GM12873 (cell line): ENCODE measurements at regions not wholly inside any gene's neighbourhood (a gene's known extent, or its start where the extent isn't known, plus 50 kb on each side); places are given as distances from the start of the nearest gene placed in this dataset.

Source experiments
- TF ChIP-seq, protein P1 (sequence below): IDR thresholded peaks from 2 replicates; pipeline ENCODE4 v1.5.1; 2012; ENCODE audit warnings: low read depth, mild to moderate bottlenecking, moderate library complexity, low read length, control low read depth; ENCODE audit not compliant: insufficient read depth; ENCODE audit errors: missing control alignments

DNA sequence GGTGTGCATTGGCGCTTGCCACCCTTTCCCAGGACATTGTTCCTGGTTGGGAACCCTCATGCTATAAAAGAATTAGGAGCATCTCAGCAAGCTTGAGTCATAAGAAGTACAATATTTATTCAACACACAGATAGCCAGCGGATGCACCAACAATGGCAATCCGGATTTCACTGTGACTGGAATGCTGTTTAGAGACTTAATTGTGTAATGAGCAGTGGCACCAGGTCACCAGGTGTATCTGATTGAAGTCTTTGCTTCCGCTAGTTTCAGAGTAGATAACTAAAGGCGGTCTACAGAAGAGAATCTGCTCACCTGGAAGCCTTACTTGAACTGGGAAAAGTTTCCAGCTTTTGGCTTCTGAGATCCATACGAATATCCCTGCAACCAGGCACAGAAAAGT is 772.3 kb upstream of the GHITM start:
- TF ChIP-seq, protein P1, sequence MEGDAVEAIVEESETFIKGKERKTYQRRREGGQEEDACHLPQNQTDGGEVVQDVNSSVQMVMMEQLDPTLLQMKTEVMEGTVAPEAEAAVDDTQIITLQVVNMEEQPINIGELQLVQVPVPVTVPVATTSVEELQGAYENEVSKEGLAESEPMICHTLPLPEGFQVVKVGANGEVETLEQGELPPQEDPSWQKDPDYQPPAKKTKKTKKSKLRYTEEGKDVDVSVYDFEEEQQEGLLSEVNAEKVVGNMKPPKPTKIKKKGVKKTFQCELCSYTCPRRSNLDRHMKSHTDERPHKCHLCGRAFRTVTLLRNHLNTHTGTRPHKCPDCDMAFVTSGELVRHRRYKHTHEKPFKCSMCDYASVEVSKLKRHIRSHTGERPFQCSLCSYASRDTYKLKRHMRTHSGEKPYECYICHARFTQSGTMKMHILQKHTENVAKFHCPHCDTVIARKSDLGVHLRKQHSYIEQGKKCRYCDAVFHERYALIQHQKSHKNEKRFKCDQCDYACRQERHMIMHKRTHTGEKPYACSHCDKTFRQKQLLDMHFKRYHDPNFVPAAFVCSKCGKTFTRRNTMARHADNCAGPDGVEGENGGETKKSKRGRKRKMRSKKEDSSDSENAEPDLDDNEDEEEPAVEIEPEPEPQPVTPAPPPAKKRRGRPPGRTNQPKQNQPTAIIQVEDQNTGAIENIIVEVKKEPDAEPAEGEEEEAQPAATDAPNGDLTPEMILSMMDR, result no peak

DNA sequence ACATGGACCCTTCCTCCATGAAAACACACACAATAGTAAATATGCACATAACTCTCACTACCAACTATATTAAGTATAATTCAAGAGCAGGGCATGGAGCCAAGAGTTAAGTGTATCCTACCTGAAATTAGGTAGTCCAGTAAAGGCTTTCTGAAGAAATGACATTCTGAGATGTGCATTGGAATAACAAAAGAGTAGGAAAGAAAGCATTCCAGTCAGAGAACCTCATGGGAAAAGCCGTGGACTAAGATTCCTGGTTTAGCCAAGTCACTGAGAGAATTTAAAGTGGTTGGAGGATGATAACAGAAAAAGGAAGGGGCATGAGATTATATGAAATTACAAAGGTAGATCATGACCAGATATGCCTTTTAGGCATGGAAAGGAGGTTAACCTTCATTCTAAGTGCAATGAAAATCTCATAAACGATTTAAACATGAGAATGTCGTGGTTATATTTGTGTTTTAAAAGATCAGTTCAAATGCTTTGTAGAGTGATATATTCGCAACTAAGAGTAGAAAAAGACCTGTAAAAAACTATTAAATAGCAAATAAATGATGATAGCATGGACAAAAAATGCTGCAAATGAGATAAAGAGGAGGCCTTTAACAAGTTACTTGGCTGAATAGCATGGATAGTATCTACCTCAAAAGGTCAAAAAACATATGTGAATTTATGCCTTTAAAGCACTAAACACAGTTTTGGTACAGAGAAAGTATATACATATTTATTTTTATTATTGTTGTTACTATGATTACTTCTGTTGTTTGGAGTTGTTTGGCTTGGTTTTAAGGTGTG is 767.4 kb upstream of the GHITM start:
- TF ChIP-seq, protein P1, result no peak

DNA sequence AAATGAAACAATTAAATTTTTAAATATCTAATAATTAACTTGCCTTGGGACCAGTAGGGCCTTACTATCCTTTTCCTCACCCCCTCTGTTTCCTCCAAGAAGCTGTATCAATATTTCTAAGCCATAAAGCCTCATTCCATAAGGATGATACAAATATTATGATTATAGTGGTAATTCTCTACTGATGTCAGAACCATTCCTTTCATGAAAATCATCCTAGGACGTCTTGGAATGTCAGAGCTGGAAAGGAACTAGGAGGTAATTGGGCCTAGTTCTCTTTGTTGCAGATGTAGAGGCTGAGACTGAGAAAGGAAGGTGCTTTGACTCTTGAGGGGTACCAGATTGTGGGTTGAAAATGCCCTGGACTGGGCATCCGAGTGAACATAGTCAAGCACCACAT is 766.7 kb upstream of the GHITM start:
- TF ChIP-seq, protein P1, result no peak

DNA sequence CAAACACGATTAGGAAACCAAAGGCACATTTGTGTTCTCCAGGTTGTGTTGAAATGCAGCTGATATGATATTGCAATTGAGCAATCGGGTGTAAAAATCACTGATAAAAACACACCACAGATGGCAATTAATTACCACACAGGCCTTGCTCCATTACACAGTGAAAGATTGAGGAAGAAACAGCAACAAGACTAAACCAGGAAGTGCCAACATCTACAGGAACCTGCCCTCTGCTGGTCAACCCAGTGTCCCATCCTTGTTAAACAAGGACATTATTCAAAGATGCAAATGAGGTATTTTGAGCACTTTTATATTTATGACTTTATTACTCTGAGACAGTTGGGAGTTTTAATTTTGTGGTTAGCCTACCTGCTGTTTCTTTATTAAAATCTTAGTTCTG is 765.6 kb upstream of the GHITM start:
- TF ChIP-seq, protein P1, result peak; percentile 51

DNA sequence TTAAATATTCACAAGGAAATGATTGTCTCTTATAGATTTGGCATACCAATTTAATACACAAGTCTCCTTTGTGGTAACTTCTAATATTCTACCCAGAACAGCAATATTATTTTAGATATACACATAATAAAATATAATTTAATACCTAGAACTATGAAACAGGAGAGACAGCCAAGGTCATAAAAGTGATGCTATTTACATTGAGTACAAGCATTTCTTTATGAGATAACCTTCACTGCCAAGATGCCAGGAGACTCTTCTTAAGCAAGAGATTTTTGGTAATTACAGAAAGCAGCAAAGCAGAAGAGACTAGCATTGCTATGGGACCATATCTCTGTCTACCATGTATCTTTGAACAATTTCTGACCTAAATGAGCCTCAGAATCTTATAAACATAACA is 764.6 kb upstream of the GHITM start:
- TF ChIP-seq, protein P1, result no peak

DNA sequence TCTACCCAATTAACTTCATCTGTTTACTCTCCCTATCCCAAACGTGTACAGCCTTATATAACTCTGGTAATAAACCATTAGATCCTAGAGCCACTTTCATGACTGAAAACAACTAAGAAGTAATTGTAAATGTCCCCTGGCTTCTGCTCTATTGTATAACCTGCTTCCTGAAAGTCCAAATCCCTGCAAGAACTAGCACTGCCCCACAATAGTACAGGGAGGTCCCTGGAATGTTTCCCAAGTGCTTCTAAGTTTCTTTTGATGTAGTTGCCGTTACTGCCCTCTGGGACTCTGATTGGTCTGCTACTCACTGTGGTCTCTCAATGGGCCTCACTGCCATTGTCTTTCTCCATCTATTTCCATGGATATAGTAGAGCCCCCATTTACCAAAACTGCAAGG is 764.0 kb upstream of the GHITM start:
- TF ChIP-seq, protein P1, result no peak

DNA sequence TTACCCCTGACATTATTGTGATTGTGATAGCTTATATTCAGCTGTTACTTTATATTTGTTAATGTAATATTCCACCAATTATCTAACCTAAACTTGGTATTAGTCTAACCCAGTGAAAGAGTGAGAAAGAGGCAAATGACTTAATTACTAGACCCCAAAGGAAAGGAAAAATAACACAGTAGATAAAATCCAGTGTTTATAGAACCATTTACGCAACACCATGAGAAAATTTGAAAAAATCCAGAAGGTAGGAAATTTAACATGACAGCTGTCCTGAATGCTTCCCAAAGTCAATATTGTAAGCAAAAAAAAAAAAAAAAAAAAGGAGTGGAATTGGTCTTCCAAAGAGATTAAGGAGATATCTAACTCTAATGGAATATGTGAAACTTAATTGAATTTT is 741.5 kb upstream of the GHITM start:
- TF ChIP-seq, protein P1, result no peak

DNA sequence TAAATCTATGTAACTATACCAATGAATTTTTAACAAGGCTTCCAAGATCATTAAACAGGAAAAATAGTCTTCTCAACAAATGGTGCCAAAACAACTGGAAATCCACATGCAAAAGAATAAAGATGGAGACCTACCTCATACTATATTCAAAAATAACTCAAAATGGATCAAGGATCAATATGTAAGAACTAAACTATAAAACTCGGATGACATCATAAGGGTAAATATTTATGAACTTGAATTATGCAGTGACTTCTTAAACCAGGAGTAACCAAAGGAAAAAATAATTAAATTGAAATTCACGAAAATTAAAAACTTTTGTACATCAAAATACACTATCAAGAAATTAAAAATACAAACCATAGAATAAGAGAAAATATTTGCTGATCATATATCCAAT is 728.7 kb upstream of the GHITM start:
- TF ChIP-seq, protein P1, result no peak
